Memory B cell (primary cell): ENCODE measurements at regions not wholly inside any gene's neighbourhood (a gene's known extent, or its start where the extent isn't known, plus 50 kb on each side); places are given as distances from the start of the nearest gene placed in this dataset.

ENCODE experiments used
- ATAC-seq: fragments of 150-1000 bp; cut with Tn5 transposase; 2 replicates; pipeline ENCODE4 v1.10.0; 2021; ENCODE audit warnings: low read depth, mild to moderate bottlenecking, moderate library complexity
- DNase-seq, 2 donors: peaks; one replicate each; pipeline ENCODE4 v3.0.0; 2022; ENCODE audit warnings: low spot score in 2 of 2
- H3K27ac Mint-ChIP-seq: one replicate; pipeline ENCODE4 v1.8.0; 2022; ENCODE audit warnings: mild to moderate bottlenecking, moderate library complexity, mixed read lengths
- H3K27me3 Mint-ChIP-seq: one replicate; pipeline ENCODE4 v1.8.0; 2022; ENCODE audit warnings: mixed read lengths
- H3K36me3 Mint-ChIP-seq: one replicate; pipeline ENCODE4 v1.8.0; 2022; ENCODE audit warnings: mild to moderate bottlenecking, mixed read lengths
- H3K4me1 Mint-ChIP-seq: one replicate; pipeline ENCODE4 v1.8.0; 2022; ENCODE audit warnings: mixed read lengths
- H3K4me3 Mint-ChIP-seq: one replicate; pipeline ENCODE4 v1.8.0; 2022; ENCODE audit warnings: mild to moderate bottlenecking, moderate library complexity, mixed read lengths
- H3K9me3 Mint-ChIP-seq: one replicate; pipeline ENCODE4 v1.8.0; 2022; ENCODE audit warnings: mixed read lengths

- H3K4me1 Mint-ChIP-seq = peaks cover 9% of the 10 kb centered on the region
- H3K27ac Mint-ChIP-seq = no peak overlapping the region
- no peaks in the 10 kb centered on the region for H3K36me3 Mint-ChIP-seq
- no peak overlapping the region for H3K4me3 Mint-ChIP-seq
- H3K27me3 Mint-ChIP-seq = peaks cover 4% of the 10 kb centered on the region
- DNase-seq = no peak
- H3K9me3 Mint-ChIP-seq = no peaks in the 10 kb centered on the region
- no peak for ATAC-seq
Observed at GRCh38 chr11:45343444-45343843, 57.3 kb upstream of the SYT13 start.

GRCh38 chr11:45341372-45341771 lies 55.2 kb upstream of the SYT13 start:
- Mint-ChIP-seq H3K27me3 (peaks cover 4% of the 10 kb centered on the region), H3K4me1 (peaks cover 9% of the 10 kb centered on the region), H3K9me3 (no peaks in the 10 kb centered on the region), H3K36me3 (no peaks in the 10 kb centered on the region), H3K27ac (no peak overlapping the region), H3K4me3 (no peak overlapping the region)
- DNase-seq = no peak
- no peak for ATAC-seq

DNA sequence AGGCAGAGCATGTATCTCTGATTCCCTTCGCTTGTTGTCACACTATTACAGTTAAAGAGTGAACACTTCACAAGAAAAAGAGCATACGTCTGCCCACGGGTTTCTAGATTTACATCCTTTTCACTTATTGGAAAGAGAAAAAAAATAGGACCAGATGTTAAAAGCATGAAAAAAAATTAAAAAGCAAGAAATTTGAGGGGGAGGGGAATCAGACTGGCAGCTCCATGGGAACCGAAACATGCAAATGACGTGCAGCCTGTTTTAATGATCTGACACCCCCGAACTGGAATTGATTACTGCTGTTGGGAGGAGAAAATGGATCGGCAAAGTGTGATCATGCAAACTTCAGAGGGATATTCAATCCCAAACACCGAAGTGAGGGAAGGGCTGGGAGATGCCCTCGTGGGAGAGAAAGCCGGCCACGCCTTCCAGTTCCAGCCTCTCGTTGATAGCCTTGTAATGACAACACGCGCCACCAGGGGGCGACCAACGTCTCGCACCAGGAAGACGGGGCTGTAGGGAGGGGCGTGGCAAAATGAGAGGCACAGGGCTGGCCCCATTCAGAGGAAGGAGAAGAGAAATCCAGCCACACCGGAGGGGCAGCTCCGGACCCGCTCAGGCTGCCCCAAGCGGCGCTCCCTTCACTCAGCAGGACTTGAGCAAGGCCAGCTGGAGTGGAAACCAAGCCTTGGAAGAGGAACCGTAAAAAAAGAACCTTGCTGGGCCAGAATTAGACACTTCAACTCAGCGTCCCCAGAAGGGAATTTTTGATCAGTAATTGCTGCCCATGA lies 53.8 kb upstream of the SYT13 start:
- peak overlapping the region; percentile 87 for H3K4me3 Mint-ChIP-seq
- peaks cover 4% of the 10 kb centered on the region for H3K27me3 Mint-ChIP-seq
- no peaks in the 10 kb centered on the region for H3K9me3 Mint-ChIP-seq
- peaks cover 13% of the 10 kb centered on the region for H3K4me1 Mint-ChIP-seq
- ATAC-seq = peak; percentile 96
- peak; percentile 92 to 97 for DNase-seq
- H3K36me3 Mint-ChIP-seq = no peaks in the 10 kb centered on the region
- H3K27ac Mint-ChIP-seq = peak overlapping the region; percentile 3

DNA sequence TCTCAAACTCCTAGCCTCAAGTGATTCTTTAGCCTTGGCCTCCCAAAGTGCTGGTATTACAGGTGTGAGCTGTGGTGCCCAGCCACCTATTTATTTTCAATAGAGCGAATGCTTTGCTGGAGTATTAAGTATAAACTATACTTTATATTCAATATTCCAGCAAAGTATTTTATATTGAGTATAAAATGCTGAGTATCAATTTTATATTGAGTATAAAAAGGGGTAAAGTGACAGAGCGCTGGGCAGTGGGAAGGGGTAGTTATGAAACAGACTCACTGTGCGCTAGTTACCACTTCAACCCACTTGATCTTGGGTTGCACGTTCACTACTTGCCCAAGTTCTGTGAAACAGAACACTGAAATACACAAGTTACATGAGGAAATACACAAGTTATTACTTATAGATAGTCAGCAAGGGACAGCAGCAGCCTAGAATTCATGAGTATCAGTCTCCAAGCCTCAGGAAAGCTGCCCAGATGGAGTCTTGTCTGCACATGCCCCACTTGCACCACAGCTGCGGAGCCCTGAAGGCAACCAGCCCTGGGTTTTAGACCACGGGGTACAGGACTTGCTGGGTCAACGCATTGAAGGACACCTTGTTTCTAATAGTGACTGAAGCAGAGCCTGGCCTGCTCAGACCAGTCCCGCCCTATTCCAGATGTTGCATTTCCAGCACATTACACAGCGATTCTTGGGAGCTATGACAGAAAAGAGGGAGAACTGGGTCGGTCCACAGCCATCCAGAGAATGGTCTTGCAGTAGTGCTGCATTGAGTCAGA lies 51.6 kb upstream of the SYT13 start:
- H3K4me3 Mint-ChIP-seq = no peak overlapping the region
- H3K9me3 Mint-ChIP-seq = no peaks in the 10 kb centered on the region
- no peak for DNase-seq
- H3K27ac Mint-ChIP-seq = no peak overlapping the region
- H3K36me3 Mint-ChIP-seq = no peaks in the 10 kb centered on the region
- H3K27me3 Mint-ChIP-seq = peaks cover 1% of the 10 kb centered on the region
- ATAC-seq = no peak
- peaks cover 13% of the 10 kb centered on the region for H3K4me1 Mint-ChIP-seq

DNA sequence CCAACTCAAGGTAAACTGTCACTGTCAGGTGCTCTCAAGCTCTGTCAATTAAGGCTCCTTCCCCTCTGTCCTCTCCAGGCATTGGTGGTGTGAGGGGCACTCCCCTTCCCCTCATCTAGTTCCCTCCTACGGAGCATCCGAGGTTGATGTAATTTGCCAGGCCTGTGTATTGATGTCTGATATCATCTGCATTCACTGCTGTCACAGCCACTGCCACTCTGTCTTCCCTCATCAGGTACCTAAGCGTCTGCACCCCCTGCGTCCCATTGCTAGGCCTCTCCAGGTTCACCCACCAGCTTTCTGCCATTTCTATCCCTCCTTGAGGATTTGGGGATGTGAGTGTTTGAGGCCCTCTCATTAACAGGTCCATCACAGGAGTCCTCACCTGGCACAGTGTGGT lies 50.0 kb upstream of the SYT13 start:
- no peaks in the 10 kb centered on the region for H3K36me3 Mint-ChIP-seq
- H3K9me3 Mint-ChIP-seq = no peaks in the 10 kb centered on the region
- ATAC-seq (no peak), DNase-seq (no peak)
- peaks cover 3% of the 10 kb centered on the region for H3K27me3 Mint-ChIP-seq
- H3K4me1 Mint-ChIP-seq = peaks cover 13% of the 10 kb centered on the region
- no peak overlapping the region for H3K4me3 Mint-ChIP-seq
- no peak overlapping the region for H3K27ac Mint-ChIP-seq
